Vagina (tissue), 2 donors: ENCODE measurements at regions not wholly inside any gene's neighbourhood (a gene's known extent, or its start where the extent isn't known, plus 50 kb on each side); places are given as distances from the start of the nearest gene placed in this dataset.

ENCODE experiments used
- CTCF ChIP-seq, 3 experiments: fragments of 450-650 bp in 2 of 3; fragments of 200-600 bp in 1 of 3; sonication (generic) in 1 of 3; IDR thresholded peaks; one replicate each; pipeline ENCODE4 v1.5.1; 2017 to 2019; ENCODE audit warnings: antibody characterized with exemption in 3 of 3, mild to moderate bottlenecking in 2 of 3, moderate library complexity in 2 of 3
- POLR2A ChIP-seq, 2 donors: fragments of 450-650 bp; IDR thresholded peaks; one replicate each; pipeline ENCODE4 v1.6.1; 2017; ENCODE audit warnings: antibody characterized with exemption in 2 of 2, mild to moderate bottlenecking in 2 of 2, moderate library complexity in 2 of 2
- POLR2AphosphoS5 ChIP-seq, 2 donors: sonication (generic); formaldehyde crosslinking; IDR thresholded peaks; one replicate each; pipeline ENCODE4 v1.9.0; 2017; ENCODE audit warnings: antibody characterized with exemption in 2 of 2, mild to moderate bottlenecking in 2 of 2, low read depth in 1 of 2; ENCODE audit not compliant: insufficient read depth in 1 of 2

- TF ChIP-seq CTCF (IDR thresholded peaks at IDR 0.05), result no peak
- no peak for TF ChIP-seq POLR2A (IDR thresholded peaks at IDR 0.05)
- TF ChIP-seq POLR2AphosphoS5 (IDR thresholded peaks at IDR 0.05; ENCODE audit: insufficient read depth in 1 of 2, low read depth in 1 of 2), result no peak
These were observed 750.5 kb upstream of the GRM7 start for GRCh38 chr3:6110451-6110850.
